ENCODE measurements at regions not wholly inside any gene's neighbourhood (a gene's known extent, or its start where the extent isn't known, plus 50 kb on each side); places are given as distances from the start of the nearest gene placed in this dataset.

- TF ChIP-seq FOXP2 (optimal IDR thresholded peaks at IDR 0.05; ENCODE audit: control extremely low read depth, extremely low read length, insufficient read depth) (no peak), EZH2 (IDR thresholded peaks at IDR 0.05) (no peak), POLR2AphosphoS5 (IDR thresholded peaks at IDR 0.05; ENCODE audit: borderline replicate concordance, low read depth, low read length) (no peak)
Observed at GRCh38 chr14:51370758-51371386, 130.8 kb downstream of the TMX1 start.
